Activated CD4-positive, alpha-beta T cell treated with anti-CD3 and anti-CD28 coated beads for 1 hour (primary cell): ENCODE measurements at regions not wholly inside any gene's neighbourhood (a gene's known extent, or its start where the extent isn't known, plus 50 kb on each side); places are given as distances from the start of the nearest gene placed in this dataset.
A peak's percentile ranks its signal among the peaks of the same experiment; 100 is the strongest.
"Not testable (repeated sequence)": the region's sequence is repeated elsewhere in the genome, so short reads cannot be mapped to it uniquely, and the experiment has no call there.

Source experiments
- DNase-seq: peaks from one replicate; pipeline ENCODE4 v3.0.0-alpha.2; 2020

DNA sequence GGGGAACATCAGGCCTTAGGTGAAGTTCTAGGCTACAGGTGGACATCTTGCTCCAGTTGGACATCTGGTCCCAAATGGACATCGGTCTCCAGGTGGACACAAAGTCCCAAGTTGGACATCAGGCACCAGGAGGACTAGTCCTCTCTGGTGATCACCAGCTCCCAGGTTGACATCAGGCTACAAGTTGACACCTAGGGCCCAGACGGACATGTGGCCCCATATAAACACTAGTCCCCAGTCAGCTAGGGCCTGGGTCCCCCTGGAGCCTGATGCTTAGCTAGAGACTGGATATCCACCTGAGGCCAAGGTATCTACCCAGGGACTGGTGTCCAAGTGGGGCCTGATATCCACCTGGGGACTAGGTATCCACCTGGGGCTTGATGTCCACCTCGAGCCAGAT lies 75.8 kb upstream of the ZNF337 start:
- DNase-seq = not testable (repeated sequence)

- not testable (repeated sequence) for DNase-seq
Measured at GRCh38 chr20:25771818-25772217, 75.2 kb upstream of the ZNF337 start.

- no peak for DNase-seq
Measured at GRCh38 chr20:25761596-25761995, 64.9 kb upstream of the ZNF337 start.

DNA sequence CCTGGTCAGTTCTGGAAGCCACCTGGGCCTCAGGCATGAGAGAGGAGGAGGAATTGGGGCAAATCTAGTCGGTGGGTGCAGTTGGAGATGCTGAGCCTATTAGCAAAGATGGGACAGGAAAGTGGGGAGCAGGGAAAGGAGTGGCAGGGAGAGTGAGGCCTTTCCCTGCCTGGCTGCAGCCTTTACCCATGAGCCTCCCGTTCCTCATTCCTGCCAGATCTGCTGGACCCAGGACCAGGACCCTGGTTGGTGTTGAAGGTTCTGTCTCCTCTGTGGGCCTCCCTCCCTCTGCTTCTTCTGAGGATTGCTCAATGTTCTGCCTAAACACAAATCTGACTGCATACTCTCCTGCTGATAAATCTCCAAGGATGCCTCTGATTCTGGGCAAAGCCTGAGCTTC lies 64.4 kb upstream of the ZNF337 start:
- DNase-seq = not testable (repeated sequence)

- peak; percentile 47 for DNase-seq
Measured at GRCh38 chr20:25750765-25751696, 54.4 kb upstream of the ZNF337 start.

GRCh38 chr20:25750220-25750764 lies 53.6 kb upstream of the ZNF337 start:
- no peak for DNase-seq

DNA sequence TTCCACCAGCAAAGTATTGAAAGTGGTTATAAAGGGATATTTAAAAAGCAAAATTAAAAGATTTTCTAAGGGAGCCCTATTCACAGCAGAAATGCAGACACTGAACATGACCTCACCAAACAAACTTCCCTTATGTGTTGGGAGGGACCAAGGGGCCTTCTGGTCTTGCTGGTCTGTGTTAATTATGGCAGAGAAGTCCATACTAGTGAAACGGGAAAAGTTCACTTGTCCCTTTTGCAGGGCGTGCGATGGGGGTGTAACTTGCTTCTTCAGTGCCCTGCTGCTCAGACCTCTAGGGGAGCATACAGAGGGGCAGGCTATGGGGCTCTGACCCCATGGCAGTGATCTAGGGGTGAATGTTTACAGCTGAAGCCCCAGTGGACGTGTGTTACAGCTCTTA lies 53.0 kb upstream of the ZNF337 start:
- no peak for DNase-seq
